Small intestine (tissue), 7 donors: ENCODE measurements at regions not wholly inside any gene's neighbourhood (a gene's known extent, or its start where the extent isn't known, plus 50 kb on each side); places are given as distances from the start of the nearest gene placed in this dataset.
"Not testable (repeated sequence)": the region's sequence is repeated elsewhere in the genome, so short reads cannot be mapped to it uniquely, and the experiment has no call there.

Source experiments
- DNase-seq, 2 donors: peaks; one replicate each; pipeline versions ENCODE4 v3.0.0 to v3.0.0-alpha.2; 2013
- FAIRE-seq: peaks from 2 replicates; lab custom pipeline; 2012; peaks lifted over from hg19 to GRCh38; lab: Jason Lieb, UNC
- H3K27ac ChIP-seq, 3 donors: one replicate each; pipeline ENCODE4 v1.5.1; 2013; ENCODE audit warnings: low read length in 2 of 3, mild to moderate bottlenecking in 2 of 3, control low read depth in 1 of 3, inconsistent platforms in 1 of 3, low read depth in 1 of 3, moderate library complexity in 1 of 3
- H3K27me3 ChIP-seq, 3 donors: one replicate each; pipeline ENCODE4 v1.6.1; 2013; ENCODE audit warnings: low read length in 3 of 3, inconsistent platforms in 1 of 3; ENCODE audit not compliant: control insufficient read depth in 3 of 3, insufficient read depth in 3 of 3
- H3K36me3 ChIP-seq, 3 donors: one replicate each; pipeline ENCODE4 v1.6.1; 2013; ENCODE audit warnings: low read length in 3 of 3, inconsistent platforms in 1 of 3, low read depth in 1 of 3, mild to moderate bottlenecking in 1 of 3, moderate library complexity in 1 of 3; ENCODE audit not compliant: control insufficient read depth in 3 of 3, insufficient read depth in 2 of 3
- H3K4me1 ChIP-seq, 3 donors: one replicate each; pipeline ENCODE4 v1.6.1; 2013; ENCODE audit warnings: low read length in 2 of 3, inconsistent platforms in 1 of 3, low read depth in 1 of 3, mild to moderate bottlenecking in 1 of 3, moderate library complexity in 1 of 3; ENCODE audit not compliant: control insufficient read depth in 3 of 3, insufficient read depth in 2 of 3
- H3K4me3 ChIP-seq, 3 donors: one replicate each; pipeline ENCODE4 v1.5.1; 2013; ENCODE audit warnings: low read length in 3 of 3, control low read depth in 1 of 3, inconsistent platforms in 1 of 3, low read depth in 1 of 3, mild to moderate bottlenecking in 1 of 3, moderate library complexity in 1 of 3
- H3K9me3 ChIP-seq, 2 donors: one replicate each; pipeline ENCODE4 v1.6.1; 2013; ENCODE audit warnings: low read depth in 1 of 2, low read length in 1 of 2; ENCODE audit not compliant: control insufficient read depth in 2 of 2, insufficient read depth in 1 of 2
- WGBS, 3 donors: extraction: QIAGEN DNeasy Blood & Tissue Kit; methylation state at CpG; one replicate each; pipeline ENCODE4 v1.1.7; 2013; 5-methylcytosine and 5-hydroxymethylcytosine counted together
- donor health status: healthy with polysubstance abuse.
- donor health status: control.
- donor health status: control.
- donor health status: Bipolar disorder and iron deficiency.
- donor health status: healthy.

DNA sequence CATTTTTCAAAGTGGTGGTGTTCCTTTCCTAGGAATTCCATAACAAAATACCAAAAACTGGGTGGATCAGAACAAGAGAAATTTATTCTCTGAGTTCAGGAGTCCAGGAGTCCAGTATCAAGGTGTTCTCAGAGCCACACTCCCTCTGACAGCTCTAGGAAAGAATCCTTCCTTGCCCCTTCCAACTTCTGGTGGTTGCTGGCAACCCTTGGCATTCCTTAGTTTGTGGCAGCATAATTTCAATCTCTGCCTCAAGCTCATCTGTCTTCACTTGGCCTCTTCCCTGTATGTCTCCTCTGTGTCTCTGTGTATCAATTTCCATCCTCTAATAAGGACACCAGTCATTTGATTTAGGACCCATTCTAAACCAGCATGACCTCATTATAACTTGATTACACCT lies 243.7 kb downstream of the MPDZ start:
- Histone ChIP-seq H3K9me3 (no peaks in the 10 kb centered on the region), H3K4me1 (no peaks in the 10 kb centered on the region), H3K4me3 (no peak overlapping the region), H3K27ac (no peak overlapping the region), H3K36me3 (no peaks in the 10 kb centered on the region), H3K27me3 (no peaks in the 10 kb centered on the region)
- FAIRE-seq = no peak
- DNase-seq = no peak

DNA sequence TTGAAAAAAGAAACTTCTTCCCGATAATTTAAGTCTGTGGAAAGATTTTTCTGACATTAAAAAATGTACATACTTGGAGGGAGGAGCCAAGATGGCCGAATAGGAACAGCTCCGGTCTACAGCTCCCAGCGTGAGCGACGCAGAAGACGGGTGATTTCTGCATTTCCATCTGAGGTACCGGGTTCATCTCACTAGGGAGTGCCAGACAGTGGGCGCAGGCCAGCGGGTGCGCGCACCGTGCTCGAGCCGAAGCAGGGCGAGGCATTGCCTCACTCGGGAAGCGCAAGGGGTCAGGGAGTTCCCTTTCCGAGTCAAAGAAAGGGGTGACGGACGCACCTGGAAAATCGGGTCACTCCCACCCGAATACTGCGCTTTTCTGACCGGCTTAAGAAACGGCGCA lies 241.7 kb downstream of the MPDZ start:
- H3K27me3 ChIP-seq, H3K36me3 ChIP-seq, H3K9me3 ChIP-seq, H3K4me3 ChIP-seq, FAIRE-seq, H3K4me1 ChIP-seq, DNase-seq, H3K27ac ChIP-seq: not testable (repeated sequence)
- WGBS, 3 donors = 87 to 92% (median 90%) methylated on average over 11 to 27 of the region's 27 CpGs

DNA sequence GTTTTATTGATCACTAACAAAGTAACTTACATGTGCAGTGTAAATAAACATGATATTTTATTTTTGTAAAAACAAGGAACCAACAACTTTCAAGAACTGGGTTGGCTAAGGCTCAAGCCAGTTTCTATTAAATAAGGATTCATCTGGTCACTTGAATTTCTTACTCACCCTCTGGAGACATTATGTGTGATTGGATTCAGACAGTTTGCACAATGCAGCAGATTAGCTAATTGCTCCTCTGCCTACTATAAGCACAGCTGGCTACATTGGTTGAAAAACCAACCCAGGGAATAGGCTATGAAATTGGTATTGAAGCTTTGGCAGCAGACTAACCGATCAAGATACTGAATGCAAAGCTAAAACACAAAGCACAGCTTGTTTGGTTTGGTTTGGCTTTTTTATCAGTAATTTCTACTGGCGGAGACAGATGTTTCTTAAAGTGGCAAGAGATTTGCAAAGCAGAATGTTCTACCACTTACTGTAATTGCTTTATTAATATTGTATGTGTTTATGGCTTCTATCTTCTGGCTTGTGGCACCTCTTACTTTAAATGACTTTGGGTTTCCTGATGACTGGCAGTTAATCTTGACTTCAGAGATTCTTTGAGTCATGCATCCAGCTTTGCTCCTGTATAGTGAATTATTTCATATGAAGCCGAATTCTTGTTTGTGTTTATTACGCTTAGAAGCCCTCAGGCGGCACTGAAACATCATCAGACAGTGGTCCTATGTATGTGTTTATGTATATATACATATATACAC lies 231.5 kb downstream of the MPDZ start:
- Histone ChIP-seq H3K4me3 (no peak overlapping the region), H3K27ac (no peak overlapping the region), H3K4me1 (no peaks in the 10 kb centered on the region), H3K9me3 (no peaks in the 10 kb centered on the region), H3K36me3 (no peaks in the 10 kb centered on the region), H3K27me3 (no peaks in the 10 kb centered on the region)
- FAIRE-seq = no peak
- 75 to 86% (median 84%) methylated on average over 5 of the region's 5 CpGs for WGBS, 3 donors
- DNase-seq = no peak

DNA sequence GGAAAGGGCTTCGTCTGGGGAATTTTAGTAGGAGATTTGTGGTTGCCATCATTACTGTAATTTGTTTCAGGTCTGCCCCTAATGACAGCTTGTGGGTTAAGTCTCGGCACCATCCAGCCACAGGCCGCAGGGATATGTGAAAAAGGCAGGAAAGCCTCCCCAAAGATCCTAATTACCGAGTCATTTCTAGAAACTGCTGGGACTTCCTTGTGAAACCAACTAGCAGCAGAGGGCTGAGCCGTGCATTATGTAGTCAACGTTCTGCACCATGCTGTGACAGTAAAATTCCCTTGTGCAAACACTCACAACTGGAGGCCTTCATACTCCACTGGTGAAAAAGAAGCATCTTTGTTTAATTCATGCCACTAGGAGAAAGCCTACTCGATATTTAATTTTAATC lies 230.3 kb downstream of the MPDZ start:
- no peak for DNase-seq
- Histone ChIP-seq H3K27me3 (no peaks in the 10 kb centered on the region), H3K36me3 (no peaks in the 10 kb centered on the region), H3K27ac (no peak overlapping the region), H3K4me3 (no peak overlapping the region), H3K4me1 (no peaks in the 10 kb centered on the region), H3K9me3 (no peaks in the 10 kb centered on the region)
- 70 to 75% (median 75%) methylated on average over 7 of the region's 7 CpGs for WGBS, 3 donors
- FAIRE-seq = no peak

DNA sequence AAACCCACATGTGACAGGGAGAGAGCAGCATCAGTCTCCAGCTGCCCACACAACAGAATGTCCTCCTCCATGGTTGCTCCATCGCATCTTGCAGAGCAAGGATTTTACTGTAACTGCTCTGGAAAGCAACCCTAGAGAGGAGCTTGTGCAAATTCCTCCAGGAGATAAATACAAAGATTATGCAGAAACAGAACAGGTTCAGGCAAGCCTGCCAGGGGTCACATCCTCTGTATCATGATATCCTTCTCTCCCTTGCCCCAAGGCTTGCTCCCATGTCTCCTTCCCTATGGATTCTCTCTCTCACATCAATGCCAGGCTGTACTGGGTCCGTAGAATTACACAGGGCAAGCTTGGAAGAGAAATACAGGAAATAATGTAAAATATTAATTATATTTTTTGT lies 226.0 kb downstream of the MPDZ start:
- H3K27me3 ChIP-seq = no peaks in the 10 kb centered on the region
- H3K4me3 ChIP-seq = no peak overlapping the region
- H3K4me1 ChIP-seq = no peaks in the 10 kb centered on the region
- no peak for DNase-seq
- H3K27ac ChIP-seq = no peak overlapping the region
- H3K36me3 ChIP-seq = no peaks in the 10 kb centered on the region
- 46 to 50% (median 47%) methylated on average over 2 of the region's 2 CpGs for WGBS, 3 donors
- FAIRE-seq = no peak
- H3K9me3 ChIP-seq = no peaks in the 10 kb centered on the region

DNA sequence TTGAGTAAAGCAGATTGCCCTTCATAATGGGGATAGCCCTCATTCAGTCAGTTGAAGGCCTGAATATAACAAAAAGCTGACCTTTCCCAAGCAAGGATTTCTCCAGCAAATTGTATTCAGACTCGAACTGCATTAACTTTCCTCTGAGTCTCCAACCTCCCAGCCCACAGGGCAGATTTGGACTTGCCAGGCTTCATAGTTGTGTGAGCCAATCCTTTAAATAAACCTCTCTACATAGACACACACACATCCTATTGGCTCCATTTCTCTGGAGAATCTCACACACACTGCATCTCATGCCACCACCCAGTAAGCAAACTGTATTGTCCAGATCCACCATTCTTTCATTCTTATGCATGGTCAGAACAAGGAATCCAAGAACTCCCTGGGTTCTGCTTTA lies 225.1 kb downstream of the MPDZ start:
- no peaks in the 10 kb centered on the region for H3K27me3 ChIP-seq
- FAIRE-seq = no peak
- no peak overlapping the region for H3K4me3 ChIP-seq
- no peaks in the 10 kb centered on the region for H3K9me3 ChIP-seq
- H3K4me1 ChIP-seq = no peaks in the 10 kb centered on the region
- DNase-seq = no peak
- WGBS, 3 donors = 54 to 67% (median 65%) methylated on average over 1 of the region's 1 CpG
- H3K27ac ChIP-seq = no peak overlapping the region
- H3K36me3 ChIP-seq = no peaks in the 10 kb centered on the region
